HG03460 (cell line): ENCODE measurements at regions not wholly inside any gene's neighbourhood (a gene's known extent, or its start where the extent isn't known, plus 50 kb on each side); places are given as distances from the start of the nearest gene placed in this dataset.

ENCODE experiments used
- ATAC-seq: cut with Tn5 transposase; IDR thresholded peaks from one replicate; pipeline ENCODE4 v1.9.1; 2021; ENCODE audit not compliant: unreplicated experiment

GRCh38 chr4:64598066-64598465 is 188.8 kb upstream of the TECRL start:
- no peak for ATAC-seq

DNA sequence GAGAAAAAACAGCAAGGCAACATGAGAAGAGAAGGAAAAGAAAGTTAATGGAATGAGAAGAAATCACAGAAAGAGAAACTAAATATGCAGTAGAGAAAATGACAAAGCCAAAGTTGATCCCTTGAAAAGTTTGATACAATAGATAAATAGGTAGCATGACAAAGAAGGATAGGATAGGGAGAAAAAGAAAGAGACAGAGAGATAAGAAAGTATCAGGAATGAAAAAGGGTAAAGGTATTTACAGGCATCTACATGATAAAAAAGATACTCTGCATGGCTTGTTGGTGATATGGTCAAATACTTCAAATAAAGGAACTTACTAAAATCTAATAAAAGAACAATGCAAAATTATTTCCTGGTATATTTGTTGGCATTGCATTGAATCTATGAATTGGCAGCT is 185.5 kb upstream of the TECRL start:
- ATAC-seq: no peak

GRCh38 chr4:64588507-64588906 is 179.3 kb upstream of the TECRL start:
- no peak for ATAC-seq

DNA sequence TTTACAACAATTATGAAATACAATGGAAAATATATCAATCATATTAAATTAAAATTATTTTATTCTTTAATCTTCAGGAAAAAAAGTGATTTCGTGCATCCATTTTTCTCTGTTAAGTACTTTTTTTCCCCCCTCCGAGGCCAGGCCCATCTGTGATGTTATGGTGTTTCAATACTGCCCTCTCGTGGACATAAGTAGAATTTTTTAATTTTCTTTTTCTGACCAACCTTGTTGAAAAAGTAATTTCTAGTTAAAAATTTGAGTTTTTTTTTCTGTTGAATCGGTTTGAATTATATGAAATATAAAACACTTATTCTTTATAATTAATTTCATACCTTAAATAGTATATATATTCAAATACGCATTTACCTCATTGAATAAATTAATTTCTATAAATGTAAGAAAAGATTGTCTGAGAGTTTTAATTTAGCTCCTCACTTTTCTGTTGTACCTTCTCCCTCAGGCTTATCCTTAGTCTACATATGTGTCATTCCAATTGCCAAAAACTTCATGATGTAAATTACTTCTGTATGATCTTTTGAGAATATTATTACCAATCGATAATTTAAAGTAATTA is 175.8 kb upstream of the TECRL start:
- peak; percentile 52 for ATAC-seq

- no peak for ATAC-seq
Measured at GRCh38 chr4:64584125-64584524, 174.9 kb upstream of the TECRL start.

DNA sequence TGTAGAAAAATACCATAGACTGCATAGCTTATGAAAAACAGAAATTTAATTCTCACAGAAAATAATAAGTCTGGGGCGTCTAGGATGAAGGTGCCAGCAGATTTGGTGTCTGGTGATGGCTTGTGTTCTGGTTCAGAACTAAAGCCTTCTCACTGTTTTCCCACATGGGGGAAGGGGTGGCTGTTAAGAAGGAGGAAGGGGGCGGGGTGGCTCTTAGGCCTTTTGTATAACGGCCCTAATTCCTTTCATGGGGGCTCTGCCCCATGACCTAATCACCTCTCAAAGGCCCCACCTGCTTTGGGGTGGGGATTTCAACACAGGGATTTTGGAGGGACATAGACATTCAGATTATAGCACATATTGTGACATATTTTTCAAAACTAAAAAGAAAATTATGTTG is 173.2 kb upstream of the TECRL start:
- ATAC-seq: no peak

- ATAC-seq: no peak
Measured at GRCh38 chr4:64581422-64581821, 172.2 kb upstream of the TECRL start.

- ATAC-seq: no peak
Measured at GRCh38 chr4:64564126-64564525, 154.9 kb upstream of the TECRL start.

DNA sequence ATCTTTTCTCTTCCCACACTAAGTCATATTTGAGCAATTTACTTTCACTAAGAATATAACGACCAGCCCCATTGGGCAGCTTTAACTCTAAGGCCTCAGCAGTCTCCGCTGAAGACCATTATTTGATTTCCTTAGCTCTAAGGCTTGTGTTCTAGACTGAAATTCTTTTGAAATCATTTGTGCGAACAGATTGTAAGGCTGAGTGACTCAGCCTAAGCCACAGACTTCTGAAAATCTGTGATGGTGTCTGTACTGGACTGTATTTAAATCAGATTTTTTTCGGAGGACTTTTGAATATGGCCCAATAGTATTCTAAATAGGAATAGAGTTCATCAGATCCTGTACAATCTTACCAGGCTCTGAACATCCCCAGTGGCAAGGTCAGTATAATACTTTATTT is 150.3 kb upstream of the TECRL start:
- no peak for ATAC-seq

DNA sequence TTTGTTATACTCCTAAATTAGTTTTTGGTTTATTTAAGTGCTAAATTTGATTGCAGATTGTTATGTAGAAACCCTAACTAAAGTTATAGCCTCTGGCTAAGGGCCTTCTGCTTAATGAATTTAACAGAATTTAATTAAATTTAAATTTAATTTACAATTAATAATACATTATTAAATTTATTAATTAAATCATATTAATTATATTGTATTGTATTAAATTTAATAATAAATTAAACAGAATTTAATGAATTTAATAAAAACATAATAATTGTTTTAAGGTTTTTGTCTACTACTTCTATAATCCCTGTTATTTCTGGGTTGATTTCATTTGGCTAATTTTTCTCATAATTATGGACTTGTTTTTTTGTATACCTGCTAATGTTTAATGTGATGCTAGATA is 141.9 kb upstream of the TECRL start:
- ATAC-seq: no peak

- ATAC-seq: no peak
Measured at GRCh38 chr4:64545593-64545992, 136.3 kb upstream of the TECRL start.

DNA sequence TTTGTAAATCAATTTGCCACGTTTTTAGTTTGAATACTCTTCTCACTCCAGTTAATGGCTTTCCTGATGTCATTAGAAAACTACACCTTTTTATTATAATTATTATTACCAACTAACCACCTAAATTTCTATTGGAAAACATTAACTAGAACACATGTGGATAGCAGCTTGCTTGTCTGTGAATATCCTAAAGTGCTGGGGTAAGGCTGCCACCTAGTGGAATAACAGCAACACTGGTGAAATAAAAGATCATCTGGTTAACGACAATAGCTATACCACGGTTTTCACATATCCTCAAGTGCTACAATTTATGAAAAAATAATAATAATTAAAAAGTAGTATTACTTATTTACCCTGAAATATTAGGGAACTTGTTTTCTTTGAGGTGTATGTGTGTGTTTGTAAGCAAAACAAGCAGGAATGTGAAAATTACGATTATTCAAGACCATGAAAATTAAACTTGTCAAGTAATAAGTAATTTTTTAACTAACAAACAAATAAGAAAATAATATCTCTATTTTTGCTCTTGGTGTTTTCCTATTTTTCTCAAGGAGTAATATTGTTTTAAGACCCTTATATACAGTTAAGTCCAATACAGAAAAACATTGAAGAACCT is 130.1 kb upstream of the TECRL start:
- peak; percentile 96 for ATAC-seq

DNA sequence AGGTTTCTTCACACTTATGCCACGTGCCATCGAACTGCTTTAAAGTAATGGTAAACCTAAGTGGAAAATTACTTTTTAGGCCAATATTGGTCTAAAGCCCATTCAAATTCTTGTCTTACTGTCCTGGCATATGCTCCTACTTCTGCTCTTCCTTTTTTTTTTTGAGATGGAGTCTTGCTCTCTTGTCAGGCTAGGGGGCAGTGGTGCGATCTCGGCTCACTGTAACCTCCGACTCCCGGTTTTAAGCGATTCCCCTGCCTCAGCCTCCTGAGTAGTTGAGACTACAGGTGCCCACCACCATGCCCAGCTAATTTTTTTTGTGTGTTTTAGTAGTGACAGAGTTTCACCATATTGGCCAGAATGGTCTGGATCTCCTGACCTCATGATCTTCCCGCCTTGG is 129.0 kb upstream of the TECRL start:
- ATAC-seq: no peak

- ATAC-seq: no peak
Measured at GRCh38 chr4:64533637-64534036, 124.4 kb upstream of the TECRL start.

DNA sequence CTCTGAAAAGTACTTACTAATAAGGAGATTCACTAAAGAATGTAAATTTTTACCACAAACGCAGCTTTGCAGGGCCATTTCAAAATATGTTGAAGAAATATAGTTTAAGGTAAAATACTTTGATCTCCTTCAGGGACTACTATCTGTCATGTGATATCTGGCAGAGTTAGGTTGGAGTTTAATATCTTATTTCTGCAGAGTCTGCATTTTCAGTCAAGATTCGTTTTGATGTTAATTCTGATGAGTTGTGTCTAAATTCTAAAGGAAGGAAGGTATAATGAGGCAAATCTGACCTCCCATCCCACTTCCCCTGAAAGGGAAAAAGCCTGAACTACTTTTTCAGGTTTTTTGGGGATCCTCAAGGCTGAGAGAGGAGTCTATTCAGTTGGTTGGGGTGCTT is 123.9 kb upstream of the TECRL start:
- ATAC-seq: no peak

DNA sequence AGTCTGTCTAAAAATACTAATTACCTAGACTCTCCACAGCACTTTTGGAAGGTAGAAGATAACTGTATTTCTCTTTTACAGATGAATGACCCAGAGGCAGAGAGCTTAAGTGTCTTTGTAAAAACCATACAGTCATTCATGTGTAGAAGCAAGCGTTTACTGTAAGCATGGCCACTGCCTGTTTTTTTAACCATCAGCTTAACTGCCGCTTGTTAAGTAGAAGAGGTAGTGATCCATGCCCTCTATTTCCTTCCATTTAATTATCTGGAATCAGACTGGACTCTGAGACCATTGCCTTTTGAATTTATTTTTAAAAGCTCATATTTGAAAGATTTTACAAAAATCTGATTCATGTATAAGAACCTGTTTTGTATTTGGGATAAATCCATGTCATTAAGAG is 111.2 kb upstream of the TECRL start:
- ATAC-seq: no peak

GRCh38 chr4:64518600-64518999 is 109.3 kb upstream of the TECRL start:
- no peak for ATAC-seq

DNA sequence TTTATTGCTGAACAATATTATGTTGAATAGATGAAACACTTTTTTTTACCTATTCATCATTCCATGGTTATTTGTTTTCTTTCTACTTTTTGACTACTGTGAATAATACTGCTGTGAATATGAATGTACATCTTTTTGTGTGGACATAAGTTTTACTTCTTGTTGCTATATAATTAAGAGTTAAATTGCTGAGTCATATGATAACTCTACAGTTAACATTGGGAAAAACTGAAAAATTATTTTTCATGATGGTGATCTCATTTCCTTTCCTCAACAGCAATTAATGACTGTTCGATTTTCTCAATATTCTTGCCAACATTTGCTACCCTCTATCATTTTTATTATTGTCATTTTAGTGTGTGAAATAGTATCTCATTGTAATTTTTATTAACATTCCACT is 106.9 kb upstream of the TECRL start:
- ATAC-seq: no peak

- no peak for ATAC-seq
Measured at GRCh38 chr4:64508089-64508488, 98.8 kb upstream of the TECRL start.

DNA sequence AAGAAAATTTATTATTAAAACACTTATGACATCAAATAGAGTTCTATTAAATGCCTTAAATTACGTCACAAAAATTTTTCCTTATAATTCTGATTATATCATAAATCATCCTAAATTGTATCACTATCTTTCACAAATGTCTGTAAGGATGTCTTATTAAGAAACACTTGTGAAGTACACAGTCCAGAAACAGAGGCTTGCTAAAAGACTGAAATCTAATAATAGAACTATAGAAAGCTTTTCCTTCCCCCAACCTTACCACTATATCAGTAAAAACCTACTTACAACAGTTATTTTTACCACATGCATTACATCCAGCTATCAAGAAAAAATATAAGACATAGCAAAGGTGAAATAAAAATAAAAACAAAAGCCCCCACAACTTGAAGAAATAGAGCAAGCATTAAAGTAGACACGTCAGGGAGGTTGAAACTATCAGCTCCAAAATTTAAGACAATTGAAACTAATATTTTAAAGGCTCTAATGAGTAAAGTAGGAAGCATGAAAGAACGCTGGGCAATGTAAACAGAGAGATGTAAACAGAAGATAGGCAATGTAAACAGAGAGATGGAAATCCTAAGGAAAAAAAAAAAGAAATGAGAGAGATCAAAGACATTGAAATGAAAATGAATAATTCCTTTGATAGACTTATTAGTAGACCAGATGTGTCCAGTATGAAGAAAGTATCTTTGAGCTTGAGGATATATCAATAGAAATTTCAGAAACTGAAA is 94.9 kb upstream of the TECRL start:
- ATAC-seq: no peak

DNA sequence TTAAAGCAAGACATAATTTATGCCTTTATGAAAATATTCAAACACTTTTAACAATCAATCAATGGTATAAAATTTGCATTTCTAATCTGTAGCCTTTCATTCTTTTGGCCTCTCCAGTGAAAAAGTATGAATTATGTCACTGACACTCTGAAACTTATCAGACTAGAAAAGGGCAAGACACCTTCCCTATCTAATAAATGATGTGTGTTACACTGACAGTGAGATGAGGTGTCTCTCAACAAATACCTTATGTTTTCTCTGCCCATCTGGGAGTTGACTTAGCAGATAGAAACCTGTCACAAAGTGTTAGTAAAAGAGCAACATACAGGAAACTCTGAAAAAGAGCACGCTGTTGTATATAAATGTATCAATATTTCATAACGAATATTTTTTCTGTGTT is 94.2 kb upstream of the TECRL start:
- no peak for ATAC-seq

- no peak for ATAC-seq
Measured at GRCh38 chr4:64497491-64497890, 88.2 kb upstream of the TECRL start.

DNA sequence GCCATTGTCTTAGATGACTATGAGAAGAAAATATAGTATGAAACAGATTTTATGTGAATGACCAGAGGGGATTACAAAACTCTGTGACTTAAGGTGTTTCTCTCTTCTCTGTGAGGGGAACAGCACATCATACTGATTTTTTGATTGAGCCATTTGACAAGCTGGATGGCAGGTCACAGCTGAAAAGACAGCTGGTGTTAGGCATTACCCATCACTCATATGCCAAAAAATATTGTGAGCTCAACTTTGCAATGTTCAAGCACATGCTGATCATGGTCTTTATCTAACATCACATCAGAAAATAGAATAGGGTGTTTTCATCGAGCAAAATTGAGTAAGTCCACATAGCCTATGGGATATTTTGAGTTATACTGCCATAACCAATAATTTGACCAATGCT is 86.7 kb upstream of the TECRL start:
- no peak for ATAC-seq
